Glomerular visceral epithelial cell (primary cell): ENCODE measurements at regions not wholly inside any gene's neighbourhood (a gene's known extent, or its start where the extent isn't known, plus 50 kb on each side); places are given as distances from the start of the nearest gene placed in this dataset.

Experiments
- DNase-seq: peaks from one replicate; pipeline ENCODE4 v3.0.0-alpha.2; 2016; ENCODE audit errors: extremely low spot score

DNA sequence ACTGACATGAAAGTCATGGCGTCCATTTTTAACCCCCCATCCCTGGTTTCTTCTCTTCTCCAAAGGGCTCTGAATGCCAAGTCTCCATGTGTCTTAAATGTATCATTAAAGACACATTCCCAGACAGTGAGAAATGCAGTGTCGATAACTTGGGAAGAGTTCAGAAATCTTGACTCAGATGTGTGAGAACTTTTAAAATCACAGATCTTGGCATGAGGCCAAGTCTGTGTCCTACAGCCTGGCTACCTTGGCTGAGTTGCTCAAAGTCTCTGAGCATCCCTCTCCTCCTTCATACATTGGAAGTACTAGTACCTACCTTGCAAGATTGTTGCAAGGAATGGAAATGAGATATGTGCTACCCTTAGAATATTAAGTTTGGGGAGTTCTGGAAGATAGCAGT is 1046.5 kb upstream of the RBFOX1 start:
- no peak for DNase-seq

DNA sequence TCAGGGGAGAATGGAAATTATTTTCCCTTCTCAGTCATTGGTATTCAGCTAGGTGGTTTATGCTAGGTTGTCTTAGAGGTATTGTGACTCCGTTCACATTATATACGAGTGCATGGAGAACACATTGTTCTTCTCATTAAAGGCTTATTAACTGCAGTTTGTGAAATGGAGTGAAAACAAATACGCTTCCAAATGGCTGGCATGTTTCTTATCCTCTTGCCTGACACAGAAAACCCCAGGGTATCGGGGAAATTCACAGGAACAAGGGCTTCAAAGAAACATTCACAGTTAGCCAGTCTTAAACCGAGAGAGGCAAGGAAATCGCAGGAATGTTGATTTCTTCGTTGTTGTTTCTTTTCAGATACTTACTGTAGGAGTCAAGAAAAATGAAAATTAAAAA is 1047.9 kb upstream of the RBFOX1 start:
- no peak for DNase-seq

DNA sequence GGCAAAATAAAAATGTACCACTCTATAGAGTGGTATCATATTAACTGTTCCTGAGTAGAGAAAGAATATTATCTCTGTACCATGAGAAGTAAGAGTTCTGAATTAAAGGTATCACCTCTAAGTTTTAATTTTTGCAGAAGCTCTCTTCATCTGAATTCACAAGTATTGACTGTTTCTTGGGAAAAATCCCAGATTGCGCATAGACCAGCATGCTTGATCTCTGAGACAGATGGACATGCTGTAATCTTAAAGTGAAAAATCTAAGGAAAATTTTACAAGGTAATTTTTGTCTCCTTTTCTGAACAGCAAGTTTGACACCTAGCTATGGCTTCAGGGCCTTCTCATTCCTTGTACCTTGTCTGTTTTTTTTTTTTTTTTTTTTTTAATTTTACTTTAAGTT is 1050.7 kb upstream of the RBFOX1 start:
- no peak for DNase-seq

DNA sequence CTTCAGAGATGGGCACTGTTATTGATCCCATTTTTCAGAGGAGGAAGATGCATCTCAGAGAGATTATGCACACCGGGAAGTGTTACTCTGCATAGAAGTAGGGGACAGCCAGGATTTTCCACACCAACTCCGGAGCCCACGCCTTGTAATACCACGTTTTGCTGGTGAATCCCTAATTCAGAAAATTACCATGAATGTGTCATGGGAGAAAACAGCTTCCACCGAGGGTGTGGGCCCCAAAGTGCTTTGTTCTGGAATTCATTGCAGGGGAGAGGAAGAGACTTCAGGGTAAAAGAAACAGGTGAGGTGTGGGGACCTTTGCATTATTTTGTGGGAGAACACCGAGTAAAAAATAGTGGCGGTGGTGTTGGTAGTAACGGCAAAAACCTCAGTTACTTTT is 1051.4 kb upstream of the RBFOX1 start:
- no peak for DNase-seq

DNA sequence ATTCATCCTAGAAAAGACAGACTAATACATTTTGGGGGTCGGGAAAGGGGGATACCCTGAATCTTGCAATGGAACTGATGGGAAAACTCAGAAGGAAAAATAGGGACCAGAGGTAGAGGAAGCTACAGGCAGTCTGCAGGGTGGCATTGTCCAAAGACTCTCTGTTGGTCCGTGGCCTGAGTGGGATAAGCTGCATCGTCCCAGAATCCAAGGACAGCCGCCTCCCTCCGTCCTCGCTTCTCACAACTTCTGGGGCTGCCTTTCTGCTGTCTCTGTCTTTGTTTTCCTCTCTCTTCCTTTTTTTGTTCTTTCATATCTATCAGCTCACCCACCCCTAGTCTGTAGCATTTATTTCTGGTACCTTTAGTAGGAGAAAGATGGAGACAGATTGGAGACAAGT is 1052.6 kb upstream of the RBFOX1 start:
- no peak for DNase-seq

DNA sequence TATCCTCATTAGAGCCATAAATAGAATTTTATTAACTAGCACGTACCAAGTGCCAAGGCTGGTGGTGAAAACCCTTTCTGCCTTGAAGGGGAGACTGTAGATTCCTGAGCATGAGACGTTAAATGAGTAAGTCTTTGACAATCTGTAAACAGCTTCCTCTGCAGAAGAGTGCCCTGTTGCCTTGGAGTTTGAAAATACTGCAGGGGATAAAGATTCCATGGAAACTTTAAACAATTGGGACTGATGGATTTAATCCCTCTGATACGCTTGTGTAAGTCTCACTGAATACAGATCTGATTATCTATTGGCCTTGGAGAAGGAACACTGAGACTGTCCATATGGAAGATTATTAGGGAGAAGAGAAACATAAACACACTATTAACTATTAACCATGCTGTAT is 1053.4 kb upstream of the RBFOX1 start:
- no peak for DNase-seq

DNA sequence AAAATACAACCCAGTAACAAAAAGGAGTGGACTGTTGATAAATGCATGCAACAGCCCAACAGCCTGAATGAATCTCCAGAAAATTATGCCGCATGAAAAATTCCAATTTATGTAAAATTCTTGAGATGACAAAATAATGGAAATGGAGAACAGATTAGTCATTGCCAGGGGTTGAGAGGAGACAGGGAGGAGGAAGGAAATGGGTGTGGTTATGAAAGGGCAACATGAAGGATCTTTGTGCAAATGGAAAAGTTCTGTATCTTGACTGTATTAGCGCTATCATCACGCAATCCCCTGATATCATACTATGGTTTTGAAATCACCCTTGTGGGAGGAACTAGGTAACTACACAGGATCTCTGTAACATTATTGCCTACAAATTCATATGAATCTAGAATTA is 1058.3 kb upstream of the RBFOX1 start:
- DNase-seq = no peak

DNA sequence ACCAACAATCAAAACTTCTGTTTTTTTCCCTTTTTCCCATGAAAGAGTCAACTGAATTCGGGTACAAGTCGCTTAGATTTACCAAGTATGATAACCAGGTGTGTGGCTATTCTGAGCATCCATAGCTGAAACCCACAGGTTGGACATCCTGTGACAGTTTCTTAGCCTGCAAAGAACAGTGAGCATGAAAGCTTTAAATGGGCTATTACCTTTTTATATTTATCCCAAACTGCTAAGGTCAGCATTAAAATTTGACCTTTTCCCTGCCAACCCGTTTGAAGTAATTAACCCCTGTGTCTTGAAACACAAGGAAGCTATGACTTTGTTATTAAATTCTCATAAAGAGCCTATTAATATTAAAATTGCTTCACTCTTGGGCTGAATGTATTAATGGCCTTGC is 1065.0 kb upstream of the RBFOX1 start:
- DNase-seq = no peak

DNA sequence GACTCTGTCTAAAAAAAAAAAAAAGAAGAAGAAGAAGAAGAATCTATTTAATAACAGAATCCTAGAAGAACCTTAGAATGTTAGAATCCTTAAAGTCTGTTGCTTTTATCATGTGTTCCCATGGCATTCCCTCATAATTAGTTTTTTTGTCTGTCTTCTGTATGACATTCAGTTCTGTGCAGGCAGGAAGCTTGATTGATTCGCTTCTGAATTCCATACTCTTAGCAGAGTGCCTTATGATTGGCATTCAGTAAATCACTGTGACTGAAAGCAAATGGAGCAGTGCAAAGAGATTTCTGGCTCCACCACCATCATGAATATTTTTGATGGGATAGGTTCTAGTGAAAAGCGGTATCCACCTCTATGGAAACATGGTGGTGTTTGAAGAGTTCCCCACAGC is 1065.9 kb upstream of the RBFOX1 start:
- DNase-seq = no peak

DNA sequence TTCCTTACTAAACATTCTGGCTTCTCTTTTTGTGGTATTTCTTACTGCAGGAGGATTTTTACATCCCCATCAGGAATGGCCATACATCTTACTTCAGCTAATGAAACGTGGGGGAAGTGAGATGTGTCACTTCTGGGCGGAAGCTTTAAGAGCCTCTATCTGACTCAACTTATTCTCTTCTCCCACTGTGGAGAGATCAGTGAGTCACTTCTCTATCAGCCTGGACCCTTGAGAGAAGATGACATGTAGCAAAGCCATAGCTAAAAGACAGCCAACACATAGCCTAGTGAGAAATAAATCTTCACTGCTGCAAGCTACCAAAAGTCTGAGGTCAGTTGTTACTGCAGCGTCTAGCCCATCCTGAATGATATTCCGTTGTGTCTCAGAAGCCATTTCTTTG is 1066.7 kb upstream of the RBFOX1 start:
- DNase-seq = no peak

DNA sequence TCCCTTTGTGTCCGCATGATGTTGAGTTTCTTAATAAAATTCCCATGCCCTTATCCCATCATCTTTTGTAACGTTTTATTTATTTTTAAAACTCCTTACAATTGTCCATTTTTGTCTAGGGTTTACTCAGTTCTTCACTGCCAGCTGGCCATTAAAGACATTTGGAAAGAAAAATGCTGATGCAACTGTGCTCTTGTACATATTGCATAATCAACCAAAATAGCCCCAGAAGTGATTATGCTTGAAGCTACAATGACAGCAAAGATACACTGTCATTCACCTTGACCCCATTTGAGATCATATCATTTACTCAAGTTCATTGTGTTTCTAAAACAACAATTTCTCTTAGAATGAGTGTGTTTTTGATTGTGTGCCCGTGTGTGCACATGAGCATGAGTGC is 1074.6 kb upstream of the RBFOX1 start:
- DNase-seq = no peak

DNA sequence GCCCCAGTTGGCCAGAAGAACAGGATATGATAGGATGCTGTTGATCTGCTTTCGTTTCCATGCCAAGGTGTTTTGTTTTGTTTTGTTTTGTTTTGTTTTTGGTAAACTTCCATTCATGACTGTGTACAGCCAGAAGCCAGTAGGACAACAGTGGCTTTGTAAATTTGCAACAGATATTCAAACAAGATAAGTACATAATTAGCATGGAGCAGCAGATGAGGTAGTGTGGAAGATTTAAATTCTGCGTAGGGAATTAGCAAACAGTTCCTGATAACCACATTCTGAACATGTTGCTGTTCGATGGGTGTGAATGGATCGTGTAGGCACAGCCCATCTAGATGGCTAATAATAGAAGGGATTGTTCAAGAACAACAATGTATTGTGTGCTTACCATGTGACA is 1080.1 kb upstream of the RBFOX1 start:
- no peak for DNase-seq

DNA sequence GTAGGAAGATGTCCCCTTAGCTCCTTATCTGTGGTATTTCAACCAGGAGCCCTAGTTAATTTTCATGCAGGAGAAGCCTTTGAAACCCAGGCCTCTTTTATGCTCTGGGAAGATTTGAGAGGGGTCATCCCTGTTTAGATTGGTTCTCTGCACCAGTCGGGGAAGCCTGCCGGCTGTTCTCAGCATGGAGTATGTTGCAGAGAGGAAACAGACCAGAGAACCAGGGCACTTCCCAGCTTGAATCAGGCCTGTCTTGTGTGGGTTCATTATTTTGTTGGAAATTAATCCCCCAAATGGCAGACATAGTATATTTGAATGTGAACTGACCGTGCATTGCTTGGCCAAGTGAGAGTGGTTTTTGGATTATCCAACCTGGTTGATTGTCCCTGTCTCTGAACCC is 1082.1 kb upstream of the RBFOX1 start:
- no peak for DNase-seq

DNA sequence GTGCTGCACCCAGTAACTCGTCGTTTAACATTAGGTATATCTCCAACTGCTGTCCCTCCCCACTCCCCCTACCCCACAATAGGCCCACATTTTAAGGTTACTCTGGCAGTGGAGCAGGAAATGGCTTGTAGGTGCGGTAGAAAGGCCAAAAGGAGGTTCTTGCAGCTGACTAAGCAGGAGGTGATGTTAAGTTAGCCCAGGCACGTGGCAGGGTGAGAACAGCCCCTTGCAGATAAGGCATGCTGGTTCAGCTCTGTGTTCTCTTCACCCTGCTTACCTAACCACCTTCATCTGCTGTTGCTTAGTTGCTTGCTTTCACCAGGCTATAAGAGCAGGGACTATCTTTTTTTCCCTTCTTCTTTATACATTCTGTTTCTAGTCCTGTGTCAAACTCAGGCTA is 1082.8 kb upstream of the RBFOX1 start:
- no peak for DNase-seq

DNA sequence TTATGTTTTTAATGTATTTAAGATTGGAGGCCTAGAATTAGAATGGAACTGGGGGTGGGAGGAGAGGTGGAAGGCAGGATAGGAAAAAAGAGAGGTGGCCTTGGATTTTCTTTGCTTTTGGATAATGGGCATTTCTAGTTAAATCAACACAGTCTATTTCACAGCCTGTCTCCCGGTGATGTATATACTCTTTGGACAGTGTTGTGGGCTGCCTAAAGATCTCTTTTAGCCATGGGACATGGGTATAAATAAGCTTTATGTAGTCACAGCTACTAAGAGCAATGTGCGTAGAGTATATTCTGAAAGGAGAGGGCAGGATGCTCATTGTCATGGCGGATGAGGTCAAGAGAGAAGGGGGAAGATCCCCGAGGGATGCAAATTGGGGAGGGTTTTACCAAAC is 1084.4 kb upstream of the RBFOX1 start:
- no peak for DNase-seq

DNA sequence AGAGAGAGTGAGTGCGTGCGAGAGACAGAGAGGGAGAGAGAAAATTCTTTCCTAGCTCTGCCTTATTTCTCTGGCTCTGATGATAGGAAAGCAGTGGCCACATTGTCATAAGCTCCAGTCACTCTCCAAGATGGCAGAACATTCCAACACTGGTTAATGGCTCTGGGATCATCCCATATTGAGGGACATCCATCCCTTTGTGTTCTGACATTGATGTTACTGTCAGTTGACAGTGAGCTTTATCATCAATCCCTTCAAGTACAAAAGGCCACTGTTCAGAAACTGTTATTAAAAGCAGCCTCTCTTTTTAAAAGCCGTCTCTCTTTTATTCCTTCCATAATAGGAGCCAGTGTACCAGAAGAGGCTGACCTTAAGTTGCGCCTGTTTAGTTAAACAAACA is 1084.9 kb upstream of the RBFOX1 start:
- DNase-seq = no peak

DNA sequence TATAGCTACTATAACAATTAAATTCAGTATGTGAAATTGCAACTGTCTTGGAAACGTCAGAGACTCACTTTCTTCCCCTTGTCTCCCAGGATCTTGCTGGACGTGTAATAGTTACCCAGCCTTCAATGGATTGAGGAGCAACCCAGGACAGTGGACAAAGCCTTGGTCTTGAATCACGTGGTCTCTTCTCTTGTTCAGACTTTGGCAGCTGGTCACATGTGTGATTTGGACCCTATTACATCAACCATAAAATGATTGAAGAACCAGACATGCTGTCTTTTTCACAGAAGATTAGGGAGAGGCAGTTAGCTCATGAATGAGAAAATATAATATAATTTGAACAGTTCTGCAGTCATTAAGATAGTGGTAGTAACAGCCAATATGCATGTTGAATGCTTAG is 1085.5 kb upstream of the RBFOX1 start:
- DNase-seq = no peak

DNA sequence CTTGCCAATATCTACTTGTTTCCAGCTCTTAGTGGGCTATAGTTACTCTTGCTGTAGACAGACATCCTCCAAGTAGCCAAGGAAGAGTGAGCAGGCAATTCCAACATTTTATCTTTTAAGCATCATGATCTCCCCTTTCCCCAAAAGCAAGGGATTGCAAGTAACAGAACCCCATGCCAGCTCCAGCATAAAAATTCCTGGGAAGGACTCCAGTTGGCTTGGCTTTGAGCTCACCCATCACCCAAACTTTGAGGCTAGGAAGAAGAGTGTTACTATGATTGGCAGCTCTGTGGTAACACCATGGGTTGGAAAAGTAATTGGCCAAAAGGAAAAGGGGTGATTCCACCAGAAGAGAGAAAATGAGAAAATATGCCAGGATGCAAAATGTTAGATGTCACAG is 1086.4 kb upstream of the RBFOX1 start:
- no peak for DNase-seq

DNA sequence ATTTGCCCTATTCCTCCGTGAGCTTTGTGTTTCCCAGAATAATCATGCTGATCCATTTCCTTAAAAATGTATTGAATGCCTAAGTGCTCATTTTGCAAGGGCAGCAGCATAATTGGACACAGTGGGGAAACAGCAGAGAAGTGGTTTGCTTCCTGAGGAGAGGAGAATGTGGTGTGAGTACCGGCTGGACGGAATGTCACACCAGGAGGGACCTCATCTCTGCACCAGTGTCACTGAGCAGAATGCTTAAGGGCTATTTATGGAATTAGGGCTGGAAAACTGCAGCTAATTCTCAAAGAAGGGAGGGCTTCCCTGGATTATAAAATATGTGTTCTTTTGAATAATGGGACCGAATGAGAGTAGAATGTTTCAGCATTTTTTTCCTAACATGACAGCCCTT is 1100.6 kb upstream of the RBFOX1 start:
- DNase-seq = no peak

DNA sequence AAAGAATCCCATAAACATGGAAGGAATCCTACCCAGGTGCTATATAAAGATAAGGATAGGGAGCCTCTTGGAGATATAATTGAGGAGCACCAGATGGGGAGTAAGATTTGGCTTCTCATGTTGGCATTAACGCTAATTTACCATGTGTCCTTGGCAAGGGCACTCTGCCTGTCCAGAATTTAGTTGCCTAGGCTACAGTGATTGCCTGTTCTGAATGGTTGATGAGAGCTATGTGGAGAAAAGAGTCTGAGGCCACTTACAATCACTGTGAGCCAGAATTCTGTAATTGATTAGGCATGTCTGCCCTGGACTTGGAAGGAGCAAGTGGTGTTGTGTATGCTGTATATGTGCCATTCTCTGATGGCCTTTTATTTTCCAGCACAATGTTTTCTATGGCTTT is 1101.2 kb upstream of the RBFOX1 start:
- DNase-seq = no peak

DNA sequence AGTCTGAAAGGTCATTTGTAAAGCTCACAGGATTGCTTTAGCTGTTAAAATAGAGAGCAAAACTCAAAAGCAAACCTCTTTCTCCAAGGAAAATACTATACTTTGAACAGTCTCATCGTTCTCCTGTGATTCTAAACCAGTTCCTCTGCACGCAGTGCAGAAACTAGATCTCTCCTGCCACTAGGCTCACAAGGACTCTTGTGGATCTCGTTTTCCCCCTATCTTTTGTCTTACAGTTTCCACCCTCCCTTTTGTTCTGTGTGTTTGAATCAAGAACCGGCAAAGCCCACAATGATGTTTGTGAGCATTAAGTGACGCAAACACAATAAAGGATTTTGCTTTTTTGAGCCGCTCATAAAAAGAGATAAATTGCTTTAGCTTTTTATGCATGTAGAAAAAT is 1103.5 kb upstream of the RBFOX1 start:
- DNase-seq = no peak

DNA sequence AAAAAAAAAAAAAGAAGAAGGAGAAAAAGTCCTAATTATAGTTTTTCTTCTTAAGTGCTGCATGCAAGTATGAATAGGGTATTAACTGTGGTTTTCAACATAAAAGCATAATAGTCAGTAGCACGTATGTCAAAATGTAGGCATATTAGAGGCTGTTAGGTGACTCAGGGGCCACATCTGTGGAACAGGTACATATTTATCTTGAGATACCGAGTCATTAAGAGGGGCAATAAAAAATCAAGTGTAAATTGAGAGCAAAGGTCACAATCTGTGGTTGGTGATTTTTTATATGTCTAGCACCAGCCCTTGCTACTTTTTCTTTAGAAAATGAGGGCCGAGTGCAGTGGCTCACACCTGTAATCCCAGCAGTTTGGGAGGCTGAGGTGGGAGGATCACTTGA is 1113.8 kb upstream of the RBFOX1 start:
- DNase-seq = no peak

DNA sequence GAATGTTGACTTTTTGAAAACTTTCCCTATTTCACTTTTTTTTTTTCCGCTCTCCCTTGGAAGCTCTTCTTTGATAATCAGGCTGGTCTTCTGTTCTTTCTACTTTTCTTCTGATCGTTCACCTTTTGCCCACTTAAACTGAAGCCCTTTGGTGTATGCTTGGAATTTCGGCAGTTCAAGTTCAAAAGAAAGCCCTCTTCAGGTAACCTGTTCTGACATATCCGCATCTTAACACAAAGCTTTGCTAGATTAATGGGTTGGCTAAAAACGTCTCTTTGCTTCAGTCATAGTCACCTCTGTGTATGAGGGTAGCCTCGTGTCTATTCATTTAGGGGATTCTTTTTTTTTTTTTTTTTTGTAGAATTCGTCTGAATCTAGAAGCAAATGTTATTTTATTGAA is 1115.8 kb upstream of the RBFOX1 start:
- no peak for DNase-seq

DNA sequence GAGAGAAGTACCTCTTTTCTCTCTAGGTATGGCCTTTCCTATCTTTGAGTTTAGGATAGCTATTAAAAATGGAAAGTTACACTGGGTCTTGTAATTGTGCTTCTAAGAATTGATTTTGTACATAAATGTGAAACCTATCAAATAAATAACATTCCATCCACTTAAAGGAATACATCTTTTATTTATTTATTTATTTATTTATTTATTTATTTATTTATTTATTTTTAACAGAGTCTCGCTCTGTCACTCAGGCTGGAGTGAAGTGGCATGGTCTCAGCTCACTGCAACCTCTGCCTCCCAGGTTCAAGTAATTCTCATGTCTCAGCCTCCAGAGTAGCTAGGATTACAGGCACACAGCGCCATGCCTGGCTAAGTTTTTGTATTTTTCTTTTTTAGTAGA is 1114.0 kb upstream of the EEF2KMT start:
- DNase-seq = no peak

DNA sequence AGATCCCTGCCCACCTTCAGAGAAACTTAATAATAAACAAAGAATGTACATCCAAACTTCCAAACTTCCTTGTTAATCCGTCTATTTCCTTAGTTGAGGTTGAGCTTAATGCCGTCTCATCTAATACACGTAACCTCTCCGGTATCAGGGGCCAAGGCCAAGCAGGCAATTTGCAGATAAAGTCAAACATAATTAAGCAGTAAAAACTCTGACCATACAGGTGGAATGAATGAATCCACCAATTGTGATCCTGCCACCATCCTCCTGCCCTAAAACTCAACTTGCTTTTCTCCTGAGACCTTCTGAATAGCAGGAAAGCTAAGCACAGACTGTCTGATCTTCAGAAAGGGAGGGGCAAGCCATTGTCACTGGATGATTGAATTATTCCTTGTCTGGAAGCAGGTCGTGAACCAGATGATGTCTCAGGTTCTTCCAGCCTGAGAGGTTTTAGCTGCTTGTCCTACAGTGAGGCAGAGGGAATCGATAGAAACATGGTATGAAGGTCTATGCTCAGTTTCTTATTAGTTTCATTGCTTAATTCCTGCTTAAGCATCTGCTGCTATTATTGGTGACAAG is 1111.8 kb upstream of the EEF2KMT start:
- no peak for DNase-seq
